HG02798 (cell line): ENCODE measurements at regions not wholly inside any gene's neighbourhood (a gene's known extent, or its start where the extent isn't known, plus 50 kb on each side); places are given as distances from the start of the nearest gene placed in this dataset.
"Not testable (repeated sequence)": the region's sequence is repeated elsewhere in the genome, so short reads cannot be mapped to it uniquely, and the experiment has no call there.

ENCODE experiments used
- ATAC-seq: cut with Tn5 transposase; IDR thresholded peaks from one replicate; pipeline ENCODE4 v1.9.1; 2021; ENCODE audit warnings: mild to moderate bottlenecking; ENCODE audit not compliant: unreplicated experiment, poor library complexity

GRCh38 chr21:27796106-27796505 is 829.2 kb upstream of the ADAMTS5 start:
- no peak for ATAC-seq

- no peak for ATAC-seq
Measured at GRCh38 chr21:27795418-27795817, 828.5 kb upstream of the ADAMTS5 start.

GRCh38 chr21:27793901-27794300 is 827.0 kb upstream of the ADAMTS5 start:
- no peak for ATAC-seq

GRCh38 chr21:27787046-27787445 is 820.2 kb upstream of the ADAMTS5 start:
- no peak for ATAC-seq

GRCh38 chr21:27779606-27780005 is 812.7 kb upstream of the ADAMTS5 start:
- no peak for ATAC-seq

- ATAC-seq: no peak
Measured at GRCh38 chr21:27776925-27777553, 810.2 kb upstream of the ADAMTS5 start.

- no peak for ATAC-seq
Measured at GRCh38 chr21:27772816-27773215, 805.9 kb upstream of the ADAMTS5 start.

- no peak for ATAC-seq
Measured at GRCh38 chr21:27771938-27772483, 805.1 kb upstream of the ADAMTS5 start.

- no peak for ATAC-seq
Measured at GRCh38 chr21:27769763-27770162, 802.9 kb upstream of the ADAMTS5 start.

- ATAC-seq: not testable (repeated sequence)
Measured at GRCh38 chr21:27768046-27768637, 801.3 kb upstream of the ADAMTS5 start.

- ATAC-seq: no peak
Measured at GRCh38 chr21:27764056-27764455, 797.2 kb upstream of the ADAMTS5 start.

GRCh38 chr21:27761623-27762022 is 794.7 kb upstream of the ADAMTS5 start:
- ATAC-seq: no peak

GRCh38 chr21:27759820-27760219 is 792.9 kb upstream of the ADAMTS5 start:
- ATAC-seq: no peak

GRCh38 chr21:27759091-27759659 is 792.3 kb upstream of the ADAMTS5 start:
- no peak for ATAC-seq

- no peak for ATAC-seq
Measured at GRCh38 chr21:27756191-27756590, 789.3 kb upstream of the ADAMTS5 start.

GRCh38 chr21:27743971-27744564 is 777.2 kb upstream of the ADAMTS5 start:
- ATAC-seq: no peak

GRCh38 chr21:27741736-27742135 is 774.8 kb upstream of the ADAMTS5 start:
- ATAC-seq: no peak

- no peak for ATAC-seq
Measured at GRCh38 chr21:27740084-27740483, 773.2 kb upstream of the ADAMTS5 start.

- ATAC-seq: no peak
Measured at GRCh38 chr21:27739187-27739586, 772.3 kb upstream of the ADAMTS5 start.

GRCh38 chr21:27735699-27736098 is 768.8 kb upstream of the ADAMTS5 start:
- no peak for ATAC-seq

GRCh38 chr21:27734146-27734545 is 767.3 kb upstream of the ADAMTS5 start:
- no peak for ATAC-seq
